ENCODE measurements at regions not wholly inside any gene's neighbourhood (a gene's known extent, or its start where the extent isn't known, plus 50 kb on each side); places are given as distances from the start of the nearest gene placed in this dataset.

DNA sequence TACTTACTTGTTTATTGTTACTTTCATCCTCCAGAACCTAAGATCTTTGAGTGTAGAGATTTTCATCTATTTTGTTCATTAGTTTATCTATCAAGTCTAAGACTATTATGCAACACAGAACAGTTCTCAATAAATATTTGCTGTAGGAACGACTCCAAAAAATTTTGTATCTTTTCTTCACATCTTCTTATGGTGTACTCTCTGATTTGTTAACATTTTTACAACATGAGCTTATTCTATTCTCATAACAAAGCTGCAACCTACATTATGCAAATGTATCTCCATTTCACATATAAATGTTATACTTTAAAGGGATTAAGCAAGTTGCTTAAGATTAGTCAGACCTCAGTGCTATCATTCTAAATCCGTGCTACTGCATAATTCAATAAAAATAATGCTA, 514.2 kb upstream of the ZP4 start:
- TF ChIP-seq EZH2 (IDR thresholded peaks at IDR 0.05) (no peak), POLR2AphosphoS5 (IDR thresholded peaks at IDR 0.05; ENCODE audit: borderline replicate concordance, low read depth, low read length) (no peak), FOXP2 (optimal IDR thresholded peaks at IDR 0.05; ENCODE audit: control extremely low read depth, extremely low read length, insufficient read depth) (no peak)

All from SK-N-MC (cell line).